HG02973 (cell line): ENCODE measurements at regions not wholly inside any gene's neighbourhood (a gene's known extent, or its start where the extent isn't known, plus 50 kb on each side); places are given as distances from the start of the nearest gene placed in this dataset.
"Not testable (repeated sequence)": the region's sequence is repeated elsewhere in the genome, so short reads cannot be mapped to it uniquely, and the experiment has no call there.

Experiments
- ATAC-seq: cut with Tn5 transposase; IDR thresholded peaks from one replicate; pipeline ENCODE4 v1.9.1; 2021; ENCODE audit warnings: moderate library complexity; ENCODE audit not compliant: unreplicated experiment

DNA sequence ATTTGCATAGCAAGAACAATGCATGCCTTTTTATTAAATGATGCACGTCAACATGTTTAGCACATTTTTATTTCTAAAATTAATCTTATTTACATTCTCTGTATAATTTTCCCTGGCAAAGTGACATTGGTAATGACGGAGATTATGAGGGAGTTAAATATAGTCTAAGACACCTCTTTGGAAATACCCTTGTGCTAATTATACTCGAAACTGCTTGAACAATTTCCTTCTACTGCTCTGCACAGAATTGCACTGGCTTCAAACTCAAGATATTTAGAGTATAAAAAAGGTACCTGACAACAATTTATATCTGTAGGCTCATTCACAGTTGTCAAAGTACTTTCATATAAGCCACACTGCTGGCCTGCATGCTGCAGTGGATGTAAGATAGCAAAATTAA, 602.7 kb downstream of the NXPH1 start:
- no peak for ATAC-seq

- ATAC-seq = no peak
These were observed 637.9 kb downstream of the NXPH1 start for GRCh38 chr7:9071160-9071762.

GRCh38 chr7:9075774-9076173, 642.4 kb downstream of the NXPH1 start:
- ATAC-seq = not testable (repeated sequence)

DNA sequence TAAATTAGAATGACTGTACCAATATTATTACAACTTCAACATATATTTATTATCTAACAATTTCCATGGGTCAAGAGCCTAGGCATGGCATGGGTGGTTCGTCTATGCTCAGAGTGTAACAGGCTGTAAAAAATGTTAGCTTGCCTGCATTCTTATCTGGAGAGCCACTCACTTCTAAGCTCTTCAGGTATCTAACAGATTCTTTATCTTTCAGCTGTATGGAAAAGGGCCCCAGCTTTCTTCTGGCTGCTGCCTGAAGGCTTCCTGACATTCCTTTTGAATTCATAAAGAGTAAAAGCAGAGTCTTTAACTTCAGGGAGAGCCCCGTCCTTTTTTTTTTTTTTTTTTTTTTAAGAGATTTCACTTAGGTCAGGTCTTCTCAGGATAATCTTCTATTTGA, 648.8 kb downstream of the NXPH1 start:
- no peak for ATAC-seq

- no peak for ATAC-seq
These were observed 650.4 kb downstream of the NXPH1 start for GRCh38 chr7:9083837-9084236.

DNA sequence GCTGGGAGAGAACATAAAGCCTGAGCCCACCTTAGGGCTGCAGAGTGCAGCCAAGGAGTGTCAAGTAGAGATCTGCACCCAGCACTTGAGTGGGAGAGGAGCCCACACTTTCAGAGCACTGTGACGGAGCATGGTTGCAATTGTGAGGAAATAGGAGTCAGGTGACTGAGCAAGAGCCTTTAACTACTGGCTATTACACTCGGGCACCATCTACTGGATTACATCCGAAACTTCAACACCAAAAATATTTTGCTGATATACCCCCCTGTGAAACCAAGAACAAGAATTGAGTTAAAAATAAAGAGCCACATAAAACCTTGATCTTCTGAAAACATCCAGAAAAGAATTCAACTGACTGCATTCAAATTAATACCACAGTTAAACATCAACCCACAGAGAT, 657.9 kb downstream of the NXPH1 start:
- ATAC-seq = no peak

DNA sequence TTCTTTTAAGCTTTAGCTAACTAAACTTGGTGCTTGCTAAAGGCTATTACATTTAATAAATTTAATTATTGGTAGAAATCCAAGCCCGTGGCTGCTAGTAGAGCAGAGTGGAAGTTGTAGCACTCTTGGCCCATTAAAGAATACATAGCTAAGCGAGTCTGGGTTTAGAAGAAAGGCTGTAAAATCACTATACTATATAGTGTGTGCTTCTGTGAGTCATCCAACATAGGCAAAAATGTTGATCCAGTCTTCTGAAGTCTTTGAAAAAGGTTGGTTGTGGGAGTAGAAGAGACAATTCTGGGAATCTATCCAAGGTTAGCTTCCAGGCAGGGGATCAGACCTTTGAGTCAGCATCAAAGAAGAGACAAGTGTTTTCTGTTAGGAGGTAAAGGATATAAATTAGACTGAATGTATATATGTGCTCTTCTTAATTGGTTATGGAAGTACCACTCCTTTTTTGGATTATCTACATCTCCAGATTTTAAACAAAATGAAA, 664.2 kb downstream of the NXPH1 start:
- ATAC-seq = no peak

- no peak for ATAC-seq
These were observed 666.9 kb downstream of the NXPH1 start for GRCh38 chr7:9100289-9100688.

GRCh38 chr7:9102846-9103245, 669.4 kb downstream of the NXPH1 start:
- ATAC-seq = no peak

DNA sequence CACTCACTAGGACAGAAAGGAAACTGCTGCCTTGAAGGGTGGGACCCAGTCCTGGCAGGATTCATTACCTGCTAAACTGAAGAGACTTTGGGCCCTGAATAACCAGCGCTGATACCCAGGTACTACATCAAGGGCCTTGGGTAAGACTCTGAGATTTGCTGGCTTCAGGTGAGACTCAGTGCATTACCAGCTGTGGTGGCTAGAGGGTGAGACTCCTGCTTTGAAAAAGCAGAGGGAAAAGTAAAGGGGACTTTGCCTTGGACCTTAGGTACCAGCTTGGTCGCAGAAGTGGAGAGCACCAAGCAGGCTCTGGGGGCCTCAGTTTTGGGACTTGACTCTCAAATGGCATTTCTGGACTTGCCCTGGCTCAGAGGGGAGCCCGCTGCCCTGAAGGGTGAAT, 673.3 kb downstream of the NXPH1 start:
- no peak for ATAC-seq

GRCh38 chr7:9120331-9120730, 686.9 kb downstream of the NXPH1 start:
- ATAC-seq = no peak

- no peak for ATAC-seq
These were observed 690.9 kb downstream of the NXPH1 start for GRCh38 chr7:9124320-9124719.

GRCh38 chr7:9125246-9125645, 691.8 kb downstream of the NXPH1 start:
- ATAC-seq = no peak

DNA sequence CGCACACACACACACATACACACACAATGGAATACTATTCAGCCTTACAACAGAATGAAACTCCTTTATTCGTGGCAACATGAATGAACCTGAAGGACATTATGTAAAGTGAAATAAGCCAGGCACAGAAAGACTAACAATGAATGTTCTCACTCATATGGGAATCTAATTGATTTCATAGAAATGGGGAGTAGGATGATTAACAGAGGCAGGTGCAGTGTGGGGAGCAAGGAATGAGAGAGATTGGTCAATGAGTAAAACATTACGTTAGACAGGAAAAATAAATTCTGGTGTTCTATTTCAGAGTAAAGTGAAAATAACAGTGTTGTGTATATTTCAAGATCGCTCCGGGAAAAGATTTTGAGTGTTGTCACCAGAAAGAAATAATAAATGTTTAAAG, 694.5 kb downstream of the NXPH1 start:
- ATAC-seq = no peak

DNA sequence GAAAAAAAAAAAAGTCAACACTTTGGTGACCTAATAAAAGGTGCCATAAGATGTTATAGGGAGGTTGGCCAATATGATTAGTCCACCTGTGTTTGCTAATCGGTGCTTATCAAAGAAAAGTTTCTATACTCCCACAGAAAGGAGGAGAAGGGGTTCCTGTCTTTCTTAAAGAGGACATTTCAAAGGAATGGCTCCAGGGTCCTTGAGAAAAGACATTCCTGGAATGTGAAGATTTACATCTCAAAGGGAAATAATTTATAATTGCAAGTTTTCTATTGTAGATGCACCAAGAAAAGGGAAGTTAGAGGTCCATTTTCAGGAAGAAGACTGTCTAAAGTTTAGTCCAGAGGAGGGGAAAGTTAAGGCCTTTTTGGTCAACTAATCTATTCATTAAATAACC, 715.3 kb downstream of the NXPH1 start:
- ATAC-seq = no peak

- ATAC-seq = no peak
These were observed 716.2 kb downstream of the NXPH1 start for GRCh38 chr7:9149499-9150082.

GRCh38 chr7:9163691-9164090, 730.3 kb downstream of the NXPH1 start:
- not testable (repeated sequence) for ATAC-seq

GRCh38 chr7:9175871-9176270, 742.5 kb downstream of the NXPH1 start:
- no peak for ATAC-seq

GRCh38 chr7:9181356-9181755, 747.9 kb downstream of the NXPH1 start:
- ATAC-seq = no peak

- ATAC-seq = no peak
These were observed 753.3 kb downstream of the NXPH1 start for GRCh38 chr7:9186730-9187129.

GRCh38 chr7:9189703-9190102, 756.3 kb downstream of the NXPH1 start:
- no peak for ATAC-seq

GRCh38 chr7:9192969-9193368, 759.6 kb downstream of the NXPH1 start:
- no peak for ATAC-seq

DNA sequence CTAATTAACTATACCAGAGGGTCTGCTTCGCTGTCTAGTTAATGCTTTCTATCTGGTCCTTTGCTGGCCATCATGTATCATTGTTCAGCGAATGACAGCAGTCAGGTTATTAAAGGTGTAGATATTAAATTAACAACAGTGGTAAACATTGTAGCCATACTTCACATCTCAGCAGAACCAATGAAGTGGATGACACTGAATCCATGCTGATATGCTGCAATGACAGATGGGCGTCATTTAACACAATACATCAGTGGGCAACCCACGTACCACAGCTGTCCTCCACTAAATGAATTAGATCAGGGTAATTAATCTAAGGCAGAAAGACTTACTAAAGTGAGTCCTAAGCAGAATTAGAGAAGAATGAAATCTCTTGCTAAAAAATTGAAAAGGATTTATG, 767.2 kb downstream of the NXPH1 start:
- ATAC-seq = no peak
